PC-3 (cell line): ENCODE measurements at regions not wholly inside any gene's neighbourhood (a gene's known extent, or its start where the extent isn't known, plus 50 kb on each side); places are given as distances from the start of the nearest gene placed in this dataset.

Experiments
- ATAC-seq: fragments of 200-7000 bp; cut with Tn5 transposase; 2 replicates; pipeline ENCODE4 v1.9.1; 2020; ENCODE audit warnings: mild to moderate bottlenecking, moderate library complexity
- BruUV-seq: library from RNA; stranded (reverse); fragments of 400-500 nt; replicated peaks from 2 replicates; lab custom pipeline; 2021; lab: Mats Ljungman, UMichigan
- CTCF ChIA-PET: fragments of 300-600 bp; sonication (Branson Sonifier 250); formaldehyde crosslinking; loops from one replicate; lab custom pipeline; 2022; ENCODE audit warnings: antibody characterized with exemption; lab: Charles Lee
- POLR2A ChIA-PET: fragments of 300-600 bp; sonication (Branson Sonifier 250); formaldehyde crosslinking; loops from one replicate; lab custom pipeline; 2022; ENCODE audit warnings: antibody characterized with exemption; ENCODE audit not compliant: unreplicated experiment; lab: Charles Lee
- DNase-seq: peaks from one replicate; pipeline ENCODE4 v3.0.0-alpha.2; 2015
- H2AFZ ChIP-seq: fragments of 300-600 bp; sonication (generic); 2 replicates; pipeline ENCODE4 v1.6.0; 2016; ENCODE audit warnings: antibody characterized with exemption, low read length
- H3F3A ChIP-seq: fragments of 300-600 bp; sonication (generic); one replicate; pipeline ENCODE4 v1.6.0; 2017; ENCODE audit warnings: antibody characterized with exemption, low read length, control low read depth, mild to moderate bottlenecking; ENCODE audit not compliant: unreplicated experiment
- H3K27ac ChIP-seq: fragments of 300-600 bp; sonication (generic); 2 replicates; pipeline ENCODE4 v1.5.1; 2016; ENCODE audit warnings: mild to moderate bottlenecking, low read length
- H3K27me3 ChIP-seq: fragments of 300-600 bp; sonication (generic); 2 replicates; pipeline ENCODE4 v1.6.1; 2016; ENCODE audit warnings: low read length, mixed read lengths
- H3K36me3 ChIP-seq: fragments of 300-600 bp; sonication (generic); 2 replicates; pipeline ENCODE4 v1.6.1; 2016; ENCODE audit warnings: low read depth, mixed run types, low read length, mixed read lengths
- H3K4me1 ChIP-seq: fragments of 300-600 bp; sonication (generic); 2 replicates; pipeline ENCODE4 v1.5.1; 2016; ENCODE audit warnings: low read length; ENCODE audit not compliant: insufficient read depth
- H3K4me2 ChIP-seq: fragments of 300-600 bp; sonication (generic); 2 replicates; pipeline ENCODE4 v1.6.0; 2016; ENCODE audit warnings: low read length
- H3K4me3 ChIP-seq: fragments of 300-600 bp; sonication (generic); 2 replicates; pipeline ENCODE4 v1.5.1; 2016; ENCODE audit warnings: mild to moderate bottlenecking, low read length, mixed read lengths
- H3K79me2 ChIP-seq: fragments of 300-600 bp; sonication (generic); 2 replicates; pipeline ENCODE4 v1.6.1; 2017; ENCODE audit warnings: low read length, mixed read lengths
- H3K9ac ChIP-seq: fragments of 300-600 bp; sonication (generic); 2 replicates; pipeline ENCODE4 v1.6.0; 2016; ENCODE audit warnings: mild to moderate bottlenecking, low read length
- H3K9me2 ChIP-seq: fragments of 300-600 bp; sonication (generic); replicated peaks from 2 replicates; pipeline ENCODE4 v1.6.1; 2016; ENCODE audit warnings: mixed run types, low read length, mixed read lengths
- H3K9me3 ChIP-seq: fragments of 300-600 bp; sonication (generic); 2 replicates; pipeline ENCODE4 v1.6.1; 2016; ENCODE audit warnings: low read length, mixed read lengths
- H4K20me1 ChIP-seq: fragments of 300-600 bp; sonication (generic); 2 replicates; pipeline ENCODE4 v1.6.1; 2016; ENCODE audit warnings: low read length, mixed read lengths
- EZH2 ChIP-seq: fragments of 300-600 bp; sonication (generic); IDR thresholded peaks from one replicate; pipeline ENCODE4 v1.6.1; 2017; ENCODE audit warnings: antibody characterized with exemption, mild to moderate bottlenecking, low read length; ENCODE audit not compliant: unreplicated experiment
- EZH2phosphoT487 ChIP-seq: fragments of 300-600 bp; sonication (generic); IDR thresholded peaks from 2 replicates; pipeline ENCODE4 v1.6.1; 2018; ENCODE audit warnings: mild to moderate bottlenecking, antibody characterized with exemption, low read length, borderline replicate concordance
- intact Hi-C: fragments of 100-400 bp; cut with micrococcal nuclease; formaldehyde crosslinking; loops from 2 replicates; pipeline ENCODE4 v1.9.0; 2023
- TF ChIP-seq, protein P1 (sequence below): fragments of 300-600 bp; sonication (generic); conservative IDR thresholded peaks from 2 replicates; pipeline ENCODE4 v1.5.1; 2017; ENCODE audit warnings: antibody characterized with exemption, low read depth, mild to moderate bottlenecking, low read length

DNA sequence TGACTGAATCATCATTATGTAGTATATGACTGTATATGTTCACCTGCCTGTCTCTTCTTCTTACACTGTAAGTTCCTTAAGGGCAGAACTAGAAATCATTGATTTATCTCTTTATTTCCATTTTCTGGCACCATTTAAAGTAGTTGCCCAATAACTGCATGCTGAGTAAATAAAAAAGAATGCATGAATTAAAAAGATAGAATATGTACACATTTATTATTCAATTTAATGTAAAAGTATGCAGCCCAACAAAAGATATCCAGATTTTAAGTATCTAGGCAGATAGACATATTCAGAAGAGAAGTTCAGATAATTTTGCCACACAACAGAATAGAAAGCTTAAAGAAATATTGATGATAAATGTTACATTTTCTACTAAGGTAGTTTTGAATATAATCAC lies 1244.6 kb upstream of the ADGRL4 start:
- intact Hi-C loops = no loop called here
- no peak for DNase-seq
- Histone ChIP-seq H3K9me3 (no peaks in the 10 kb centered on the region), H3K79me2 (no peaks in the 10 kb centered on the region), H3K4me1 (peaks cover 10% of the 10 kb centered on the region; the same call in 1 of the 2 replicates), H3K9me2 (no peaks in the 10 kb centered on the region), H3K36me3 (no peaks in the 10 kb centered on the region), H2AFZ (no peak overlapping the region), H3K27ac (peak overlapping the region; percentile 43), H3F3A (no peaks in the 10 kb centered on the region), H3K4me3 (no peak overlapping the region), H3K9ac (no peak overlapping the region), H3K4me2 (0 out of 2 replicates have a peak overlapping the region, but pooled peaks have one; percentile 0), H4K20me1 (no peaks in the 10 kb centered on the region), H3K27me3 (no peaks in the 10 kb centered on the region)
- TF ChIP-seq EZH2 (no peak), EZH2phosphoT487 (no peak)
- TF ChIP-seq, protein P1, sequence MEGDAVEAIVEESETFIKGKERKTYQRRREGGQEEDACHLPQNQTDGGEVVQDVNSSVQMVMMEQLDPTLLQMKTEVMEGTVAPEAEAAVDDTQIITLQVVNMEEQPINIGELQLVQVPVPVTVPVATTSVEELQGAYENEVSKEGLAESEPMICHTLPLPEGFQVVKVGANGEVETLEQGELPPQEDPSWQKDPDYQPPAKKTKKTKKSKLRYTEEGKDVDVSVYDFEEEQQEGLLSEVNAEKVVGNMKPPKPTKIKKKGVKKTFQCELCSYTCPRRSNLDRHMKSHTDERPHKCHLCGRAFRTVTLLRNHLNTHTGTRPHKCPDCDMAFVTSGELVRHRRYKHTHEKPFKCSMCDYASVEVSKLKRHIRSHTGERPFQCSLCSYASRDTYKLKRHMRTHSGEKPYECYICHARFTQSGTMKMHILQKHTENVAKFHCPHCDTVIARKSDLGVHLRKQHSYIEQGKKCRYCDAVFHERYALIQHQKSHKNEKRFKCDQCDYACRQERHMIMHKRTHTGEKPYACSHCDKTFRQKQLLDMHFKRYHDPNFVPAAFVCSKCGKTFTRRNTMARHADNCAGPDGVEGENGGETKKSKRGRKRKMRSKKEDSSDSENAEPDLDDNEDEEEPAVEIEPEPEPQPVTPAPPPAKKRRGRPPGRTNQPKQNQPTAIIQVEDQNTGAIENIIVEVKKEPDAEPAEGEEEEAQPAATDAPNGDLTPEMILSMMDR = no peak
- no TSS peak for BruUV-seq
- no peak for ATAC-seq
- ChIA-PET POLR2A (no interaction called here), CTCF (no interaction called here)

DNA sequence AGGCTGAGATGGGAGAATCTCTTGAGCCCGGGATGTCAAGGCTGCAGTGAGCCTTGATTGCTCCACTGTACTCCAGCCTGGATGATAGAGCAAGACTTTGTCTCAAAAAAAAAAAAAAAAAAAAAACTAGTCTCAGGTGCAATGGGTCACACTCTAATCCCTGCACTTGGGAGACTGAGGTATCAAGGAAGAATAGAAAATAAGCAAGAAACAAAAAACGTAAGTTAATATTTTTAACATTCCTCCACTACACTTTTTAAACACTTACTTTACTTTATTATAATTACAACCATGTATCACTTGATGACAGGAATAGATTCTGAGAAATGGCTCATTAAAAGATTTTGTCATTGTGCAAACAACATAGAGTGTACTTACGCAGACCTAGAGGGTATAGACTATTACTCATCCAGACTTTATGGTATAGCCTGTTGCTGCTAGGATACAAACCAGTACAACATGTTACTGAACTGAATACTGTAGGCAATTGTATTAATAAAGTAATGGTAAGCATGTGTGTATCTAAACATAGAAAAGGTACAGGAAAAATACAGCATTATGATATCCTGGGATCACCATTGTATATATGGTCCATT lies 1244.1 kb upstream of the ADGRL4 start:
- POLR2A ChIA-PET = no interaction called here
- no peak overlapping the region for H3K9ac ChIP-seq

DNA sequence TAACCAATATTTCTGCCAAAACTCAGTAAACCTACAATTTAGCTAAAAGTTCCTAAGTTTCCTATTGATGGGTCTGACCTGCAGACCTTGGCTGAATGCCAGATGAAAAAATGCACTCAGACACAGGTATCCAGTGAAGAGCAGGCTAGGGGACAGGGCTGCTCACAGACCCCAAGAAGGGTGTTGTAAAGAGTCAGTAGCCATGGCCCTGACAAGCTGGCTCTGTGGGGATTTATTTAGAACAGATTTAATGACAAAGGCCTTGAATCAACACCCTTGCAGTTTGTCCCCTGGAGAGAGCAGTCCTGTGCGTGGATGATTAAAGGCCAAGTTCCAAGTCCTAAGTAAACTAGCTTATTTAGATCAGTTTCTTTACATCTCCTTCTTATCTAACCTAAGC lies 1243.2 kb upstream of the ADGRL4 start:
- TF ChIP-seq, protein P1 = no peak
- TF ChIP-seq EZH2 (no peak), EZH2phosphoT487 (no peak)
- no peaks in the 10 kb centered on the region for H3K79me2 ChIP-seq
- H3K9me2 ChIP-seq = no peaks in the 10 kb centered on the region
- no peaks in the 10 kb centered on the region for H3K36me3 ChIP-seq
- no peaks in the 10 kb centered on the region for H3F3A ChIP-seq
- BruUV-seq = no TSS peak
- DNase-seq (no peak), ATAC-seq (no peak)
- no peaks in the 10 kb centered on the region for H3K27me3 ChIP-seq
- no peak overlapping the region for H2AFZ ChIP-seq
- ChIA-PET POLR2A (no interaction called here), CTCF (no interaction called here)
- H3K4me2 ChIP-seq = no peak overlapping the region
- H3K27ac ChIP-seq = no peak overlapping the region
- intact Hi-C loops = no loop called here
- no peak overlapping the region for H3K4me3 ChIP-seq
- H3K4me1 ChIP-seq = peaks cover 10% of the 10 kb centered on the region; the same call in 1 of the 2 replicates
- H3K9ac ChIP-seq = no peak overlapping the region
- H4K20me1 ChIP-seq = no peaks in the 10 kb centered on the region
- H3K9me3 ChIP-seq = no peaks in the 10 kb centered on the region

More for the DNA sequence above, 1244.1 kb upstream of the ADGRL4 start:
- H3K9me2 ChIP-seq = no peaks in the 10 kb centered on the region
- peak; percentile 83 for DNase-seq
- no peak overlapping the region for H3K4me3 ChIP-seq
- BruUV-seq = no TSS peak
- 0 out of 2 replicates have a peak overlapping the region, but pooled peaks have one; percentile 29 for H3K4me2 ChIP-seq
- peak overlapping the region; percentile 43 for H3K27ac ChIP-seq
- H3K79me2 ChIP-seq = no peaks in the 10 kb centered on the region
- H2AFZ ChIP-seq = no peak overlapping the region
- no peaks in the 10 kb centered on the region for H3K27me3 ChIP-seq
- H3F3A ChIP-seq = no peaks in the 10 kb centered on the region
- H3K9me3 ChIP-seq = no peaks in the 10 kb centered on the region
- peak; percentile 100 for ATAC-seq
- peaks cover 10% of the 10 kb centered on the region; the same call in 1 of the 2 replicates for H3K4me1 ChIP-seq
- H3K36me3 ChIP-seq = no peaks in the 10 kb centered on the region
- TF ChIP-seq EZH2 (no peak), EZH2phosphoT487 (no peak)
- TF ChIP-seq, protein P1 = no peak
- intact Hi-C loops = no loop called here
- H4K20me1 ChIP-seq = no peaks in the 10 kb centered on the region
- CTCF ChIA-PET = no interaction called here
